SJCRH30 (cell line): ENCODE measurements at regions not wholly inside any gene's neighbourhood (a gene's known extent, or its start where the extent isn't known, plus 50 kb on each side); places are given as distances from the start of the nearest gene placed in this dataset.

Experiments used
- DNase-seq, 2 experiments: peaks; one replicate each; pipeline ENCODE4 v3.0.0-alpha.2; 2015 to 2020
- H3K27ac ChIP-seq: fragments of 250-450 bp; sonication (Bioruptor Pico); 2 replicates; pipeline ENCODE4 v1.5.1; 2020; ENCODE audit warnings: mild to moderate bottlenecking, moderate library complexity
- H3K27me3 ChIP-seq: fragments of 250-450 bp; sonication (Bioruptor Pico); 2 replicates; pipeline ENCODE4 v1.5.1; 2020; ENCODE audit warnings: mild to moderate bottlenecking, moderate library complexity
- H3K36me3 ChIP-seq: fragments of 250-450 bp; sonication (Bioruptor Pico); 2 replicates; pipeline ENCODE4 v1.5.1; 2020; ENCODE audit warnings: mild to moderate bottlenecking, moderate library complexity
- H3K4me1 ChIP-seq: fragments of 250-450 bp; sonication (Bioruptor Pico); 2 replicates; pipeline ENCODE4 v1.5.1; 2020; ENCODE audit warnings: mild to moderate bottlenecking, moderate library complexity
- H3K4me3 ChIP-seq: fragments of 250-450 bp; sonication (Bioruptor Pico); 2 replicates; pipeline ENCODE4 v1.5.1; 2020; ENCODE audit warnings: mild to moderate bottlenecking, moderate library complexity
- H3K9me3 ChIP-seq: fragments of 250-450 bp; sonication (Bioruptor Pico); replicated peaks from 2 replicates; pipeline ENCODE4 v1.5.1; 2020; ENCODE audit warnings: mild to moderate bottlenecking, moderate library complexity

DNA sequence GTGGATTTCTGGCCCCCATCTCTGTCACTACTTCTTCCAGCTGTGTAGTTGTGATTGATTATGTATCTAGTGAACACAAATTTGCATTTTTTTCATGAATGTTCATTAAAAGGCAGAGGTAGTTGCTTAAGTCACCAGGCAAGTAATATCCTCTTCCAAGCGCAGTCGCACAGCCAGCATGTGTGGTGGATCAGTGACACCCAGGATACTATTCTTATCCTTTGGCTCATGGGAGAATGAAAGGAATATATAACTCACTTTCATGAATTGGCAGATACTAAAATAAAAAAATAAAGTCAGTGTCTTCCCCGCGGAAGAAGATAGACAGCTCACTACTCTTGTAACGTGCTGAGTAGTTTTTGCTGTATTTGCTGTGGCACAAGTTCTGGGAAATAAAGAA is 387.8 kb downstream of the CDH7 start:
- no peaks in the 10 kb centered on the region for H3K9me3 ChIP-seq
- H3K27me3 ChIP-seq: no peaks in the 10 kb centered on the region
- H3K27ac ChIP-seq: no peak overlapping the region
- no peaks in the 10 kb centered on the region for H3K36me3 ChIP-seq
- H3K4me1 ChIP-seq: peaks cover 6% of the 10 kb centered on the region
- H3K4me3 ChIP-seq: no peak overlapping the region
- no peak for DNase-seq

- no peaks in the 10 kb centered on the region for H3K36me3 ChIP-seq
- H3K27me3 ChIP-seq: no peaks in the 10 kb centered on the region
- peaks cover 6% of the 10 kb centered on the region for H3K4me1 ChIP-seq
- peak; percentile 19 to 36 for DNase-seq
- H3K9me3 ChIP-seq: no peaks in the 10 kb centered on the region
- H3K4me3 ChIP-seq: no peak overlapping the region
- H3K27ac ChIP-seq: peak overlapping the region; percentile 40; the same call in 1 of the 2 replicates
These were observed 385.2 kb downstream of the CDH7 start for GRCh38 chr18:66136039-66136438.

DNA sequence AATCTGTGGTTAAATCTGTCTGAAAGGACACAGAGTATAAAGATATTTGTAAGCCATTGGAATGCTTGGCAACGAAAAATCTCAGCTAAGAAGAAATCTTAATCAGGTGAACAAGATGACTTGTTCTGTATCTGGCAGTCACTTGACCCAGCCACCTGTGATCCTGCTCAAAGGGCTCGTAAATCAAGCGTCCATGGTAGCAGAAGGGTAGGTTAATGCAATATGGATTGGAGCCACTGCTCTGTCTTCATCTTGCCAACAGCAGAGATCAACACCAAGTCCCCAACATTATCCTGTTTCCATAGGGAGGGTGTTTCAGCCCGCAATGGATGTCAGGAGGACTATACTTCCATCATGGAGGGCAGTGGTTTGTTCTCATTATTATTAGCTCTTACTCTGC is 378.4 kb downstream of the CDH7 start:
- Histone ChIP-seq H3K27me3 (no peaks in the 10 kb centered on the region), H3K4me3 (no peak overlapping the region), H3K9me3 (no peaks in the 10 kb centered on the region), H3K4me1 (no peaks in the 10 kb centered on the region), H3K36me3 (no peaks in the 10 kb centered on the region), H3K27ac (no peak overlapping the region)
- no peak for DNase-seq

DNA sequence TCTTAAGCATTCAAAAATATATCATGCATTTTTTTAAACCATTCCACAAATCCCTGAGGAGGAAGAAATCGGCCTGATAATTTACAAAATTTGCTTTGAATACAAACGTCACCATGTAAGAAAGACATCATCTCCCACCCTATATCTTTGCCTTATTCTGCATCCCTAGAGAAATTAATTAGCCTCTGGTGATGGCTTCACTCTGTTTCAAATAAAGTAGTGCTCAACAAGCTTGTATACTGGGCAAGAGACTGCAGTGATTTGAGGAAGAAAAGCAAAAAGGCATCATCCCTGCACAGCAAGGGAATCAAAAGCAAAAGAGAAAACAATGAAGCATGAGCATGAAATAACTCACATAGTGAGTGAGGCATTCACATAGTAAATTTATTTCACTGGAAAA is 375.5 kb downstream of the CDH7 start:
- Histone ChIP-seq H3K36me3 (no peaks in the 10 kb centered on the region), H3K4me1 (no peaks in the 10 kb centered on the region), H3K4me3 (no peak overlapping the region), H3K9me3 (no peaks in the 10 kb centered on the region), H3K27ac (no peak overlapping the region), H3K27me3 (no peaks in the 10 kb centered on the region)
- no peak for DNase-seq

DNA sequence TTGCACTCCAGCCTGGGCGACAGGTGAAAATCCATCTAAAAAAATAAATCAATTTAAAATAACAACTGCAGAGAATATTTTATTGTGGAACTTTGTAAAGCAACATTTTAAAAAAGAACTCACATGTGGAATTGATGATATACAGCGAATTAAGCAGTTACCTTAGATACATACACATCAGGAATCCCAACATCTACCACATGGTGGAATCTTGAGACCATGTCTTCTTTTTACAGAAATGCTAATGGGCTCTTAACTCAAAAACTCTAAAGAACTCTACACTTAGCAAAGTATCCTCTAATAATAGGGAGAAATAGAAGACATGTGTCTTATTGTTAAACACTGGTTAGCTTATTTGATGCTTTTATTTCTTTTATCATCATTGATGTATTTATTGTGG is 373.6 kb downstream of the CDH7 start:
- Histone ChIP-seq H3K27ac (no peak overlapping the region), H3K9me3 (no peaks in the 10 kb centered on the region)

GRCh38 chr18:66119347-66119746 is 368.5 kb downstream of the CDH7 start:
- DNase-seq: no peak
- H3K27ac ChIP-seq: no peak overlapping the region
- no peak overlapping the region for H3K4me3 ChIP-seq
- no peaks in the 10 kb centered on the region for H3K27me3 ChIP-seq
- H3K4me1 ChIP-seq: no peaks in the 10 kb centered on the region
- H3K36me3 ChIP-seq: no peaks in the 10 kb centered on the region
- H3K9me3 ChIP-seq: no peaks in the 10 kb centered on the region

More for the DNA sequence above, 373.6 kb downstream of the CDH7 start:
- DNase-seq: no peak
- Histone ChIP-seq H3K4me3 (no peak overlapping the region), H3K4me1 (no peaks in the 10 kb centered on the region), H3K27me3 (no peaks in the 10 kb centered on the region), H3K36me3 (no peaks in the 10 kb centered on the region)

DNA sequence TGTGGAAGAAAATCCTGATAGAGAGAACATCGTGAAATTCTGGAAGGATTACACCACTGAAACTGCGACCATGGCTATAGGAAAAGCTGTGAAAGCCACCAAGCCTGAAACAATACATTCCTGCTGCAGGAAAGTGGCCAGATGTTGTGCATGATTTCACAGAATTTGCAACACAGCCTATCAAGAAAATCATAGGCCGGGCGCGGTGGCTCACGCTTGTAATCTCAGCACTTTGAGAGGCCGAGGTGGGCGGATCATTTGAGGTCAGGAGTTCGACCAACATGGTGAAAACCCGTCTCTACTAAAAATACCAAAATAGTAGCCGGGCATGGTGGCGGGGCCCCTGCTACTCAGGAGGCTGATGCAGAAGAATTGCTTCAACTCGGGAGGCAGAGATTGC is 360.2 kb downstream of the CDH7 start:
- no peaks in the 10 kb centered on the region for H3K9me3 ChIP-seq
- H3K27ac ChIP-seq: no peak overlapping the region
- no peaks in the 10 kb centered on the region for H3K4me1 ChIP-seq
- no peaks in the 10 kb centered on the region for H3K27me3 ChIP-seq
- no peak for DNase-seq
- no peak overlapping the region for H3K4me3 ChIP-seq
- H3K36me3 ChIP-seq: no peaks in the 10 kb centered on the region

GRCh38 chr18:66110607-66111006 is 359.8 kb downstream of the CDH7 start:
- H3K27ac ChIP-seq: no peak overlapping the region
- H3K9me3 ChIP-seq: no peaks in the 10 kb centered on the region
- no peaks in the 10 kb centered on the region for H3K36me3 ChIP-seq
- DNase-seq: no peak
- H3K4me3 ChIP-seq: no peak overlapping the region
- H3K4me1 ChIP-seq: no peaks in the 10 kb centered on the region
- H3K27me3 ChIP-seq: no peaks in the 10 kb centered on the region

DNA sequence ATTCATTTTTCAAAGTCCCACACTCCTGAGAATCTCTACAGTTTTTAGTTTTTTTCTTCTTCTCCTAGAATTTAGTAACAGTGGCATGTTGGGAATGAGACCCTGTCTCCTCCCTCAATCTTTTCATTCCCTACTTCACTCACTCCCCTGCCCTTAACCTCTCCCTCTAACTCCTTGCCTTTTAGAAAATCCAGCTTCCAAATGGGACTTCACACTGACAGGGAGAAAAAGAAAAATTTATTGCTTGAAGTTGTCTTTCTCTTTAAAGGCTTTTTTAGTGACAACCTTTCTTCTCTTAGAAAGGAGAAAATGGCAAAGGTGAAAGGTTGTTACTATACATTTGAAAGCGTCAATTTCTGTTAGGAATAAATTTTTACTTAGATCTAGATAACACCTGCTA is 359.2 kb downstream of the CDH7 start:
- no peak overlapping the region for H3K4me3 ChIP-seq
- no peaks in the 10 kb centered on the region for H3K27me3 ChIP-seq
- no peaks in the 10 kb centered on the region for H3K4me1 ChIP-seq

DNA sequence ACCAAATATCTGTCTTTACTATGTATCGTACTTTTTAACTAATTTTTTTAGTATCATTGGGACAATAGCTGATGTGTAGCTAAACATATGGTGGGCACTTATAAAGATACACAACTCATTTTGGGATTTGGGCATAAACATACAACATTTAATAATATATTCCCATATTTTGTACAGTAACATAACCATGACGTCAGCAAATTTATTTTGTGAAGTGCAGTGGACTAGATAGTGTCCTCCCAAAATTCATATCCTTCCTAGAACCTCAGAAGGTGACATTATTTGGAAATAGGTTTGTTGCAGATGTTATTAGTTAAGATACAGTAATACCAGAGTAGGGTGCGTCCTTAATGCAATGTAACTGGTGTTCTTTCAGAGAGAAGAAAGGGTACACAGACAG is 356.7 kb downstream of the CDH7 start:
- no peak for DNase-seq
- H3K9me3 ChIP-seq: no peaks in the 10 kb centered on the region
- no peak overlapping the region for H3K4me3 ChIP-seq
- no peaks in the 10 kb centered on the region for H3K4me1 ChIP-seq
- no peak overlapping the region for H3K27ac ChIP-seq
- no peaks in the 10 kb centered on the region for H3K27me3 ChIP-seq
- no peaks in the 10 kb centered on the region for H3K36me3 ChIP-seq

More for the DNA sequence above, 359.2 kb downstream of the CDH7 start:
- no peak overlapping the region for H3K27ac ChIP-seq
- no peaks in the 10 kb centered on the region for H3K9me3 ChIP-seq
- DNase-seq: no peak
- H3K36me3 ChIP-seq: no peaks in the 10 kb centered on the region

GRCh38 chr18:66105016-66105415 is 354.2 kb downstream of the CDH7 start:
- no peak for DNase-seq
- H3K27me3 ChIP-seq: no peaks in the 10 kb centered on the region

DNA sequence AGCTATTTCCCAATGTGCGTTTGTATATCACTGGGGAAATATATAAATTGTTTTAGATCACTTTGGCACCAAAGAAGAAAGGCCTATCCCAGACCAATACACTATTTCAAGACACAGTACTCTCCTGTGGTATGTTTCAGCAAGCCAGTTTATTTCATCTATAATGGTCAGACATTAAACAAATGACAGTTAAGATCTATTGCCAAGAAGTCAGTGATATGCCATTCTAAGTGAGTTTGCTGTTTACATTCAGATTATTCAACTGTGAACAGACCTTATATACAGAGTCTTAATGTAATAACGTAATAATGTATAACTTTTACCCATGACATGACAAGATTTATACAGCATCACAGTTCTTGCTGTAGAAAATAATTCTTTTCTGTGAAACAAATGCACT is 352.7 kb downstream of the CDH7 start:
- Histone ChIP-seq H3K9me3 (no peaks in the 10 kb centered on the region), H3K36me3 (no peaks in the 10 kb centered on the region), H3K27me3 (no peaks in the 10 kb centered on the region), H3K27ac (no peak overlapping the region), H3K4me1 (no peaks in the 10 kb centered on the region), H3K4me3 (no peak overlapping the region)
- no peak for DNase-seq

More at GRCh38 chr18:66105016-66105415, 354.2 kb downstream of the CDH7 start:
- H3K27ac ChIP-seq: no peak overlapping the region
- no peak overlapping the region for H3K4me3 ChIP-seq
- H3K9me3 ChIP-seq: no peaks in the 10 kb centered on the region
- H3K36me3 ChIP-seq: no peaks in the 10 kb centered on the region
- no peaks in the 10 kb centered on the region for H3K4me1 ChIP-seq

GRCh38 chr18:66083078-66083477 is 332.3 kb downstream of the CDH7 start:
- no peak for DNase-seq
- no peaks in the 10 kb centered on the region for H3K9me3 ChIP-seq
- no peaks in the 10 kb centered on the region for H3K4me1 ChIP-seq
- no peaks in the 10 kb centered on the region for H3K36me3 ChIP-seq
- H3K27me3 ChIP-seq: no peaks in the 10 kb centered on the region
- H3K4me3 ChIP-seq: no peak overlapping the region
- no peak overlapping the region for H3K27ac ChIP-seq

DNA sequence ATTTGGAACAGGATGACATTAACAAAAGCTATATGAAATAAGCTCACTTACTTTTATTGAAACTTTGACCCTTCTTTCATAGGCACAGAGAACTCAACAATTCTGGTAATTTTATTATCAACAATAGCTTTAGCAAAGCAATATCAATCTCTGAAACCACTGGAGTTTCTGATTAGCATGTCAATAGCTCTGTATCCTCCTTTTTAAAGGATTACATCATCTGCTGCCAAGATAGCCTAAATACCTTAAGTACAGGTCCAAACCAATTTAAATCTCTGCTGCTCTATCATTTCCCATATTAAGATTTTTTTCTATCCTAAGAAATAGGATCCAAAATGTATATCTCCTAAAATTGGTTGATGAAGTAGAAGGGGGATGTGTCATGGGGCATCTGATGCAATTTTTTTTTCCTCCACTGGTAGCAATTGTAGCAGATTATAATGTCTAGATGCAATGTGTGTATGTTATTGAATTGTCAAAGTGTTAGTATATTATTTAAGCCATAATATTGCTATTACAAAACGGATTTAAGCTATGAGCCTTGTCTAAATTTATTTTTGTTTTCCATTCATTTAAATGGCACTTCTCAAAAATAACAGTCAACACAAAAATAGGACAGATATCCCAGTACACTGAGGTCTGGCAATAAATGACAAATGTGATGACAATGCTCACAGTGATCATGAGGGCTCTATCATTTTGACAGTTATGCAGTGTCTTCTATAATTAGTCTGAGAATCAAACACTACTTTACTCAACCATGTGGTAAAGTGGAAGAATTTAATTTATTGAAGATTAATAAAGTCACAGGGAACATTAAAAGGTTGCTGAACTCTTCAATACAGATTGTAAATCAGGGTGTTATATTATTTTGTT is 328.4 kb downstream of the CDH7 start:
- no peak overlapping the region for H3K27ac ChIP-seq
- H3K4me3 ChIP-seq: no peak overlapping the region
- no peaks in the 10 kb centered on the region for H3K27me3 ChIP-seq
- H3K36me3 ChIP-seq: no peaks in the 10 kb centered on the region; the same call in 1 of the 2 replicates
- DNase-seq: no peak
- H3K9me3 ChIP-seq: no peaks in the 10 kb centered on the region
- H3K4me1 ChIP-seq: no peaks in the 10 kb centered on the region

DNA sequence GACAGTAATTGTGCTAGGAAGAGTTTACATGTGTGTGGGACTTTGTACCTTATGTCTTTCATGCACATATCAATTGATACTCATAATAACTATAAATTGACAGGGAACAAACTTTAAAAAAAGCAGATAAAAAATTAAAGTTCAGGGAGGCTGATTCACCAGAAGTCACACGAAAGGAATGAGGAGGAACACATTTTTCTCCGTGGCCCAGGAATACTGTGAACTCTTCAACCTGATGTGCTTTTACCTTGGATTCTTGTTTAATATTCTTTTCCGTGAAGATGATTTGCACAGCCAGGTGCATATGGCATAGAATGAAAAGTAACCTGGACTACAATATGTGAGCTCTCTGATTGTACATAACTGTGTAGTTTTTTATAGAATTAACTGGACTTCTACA is 326.3 kb downstream of the CDH7 start:
- no peaks in the 10 kb centered on the region for H3K9me3 ChIP-seq
- no peaks in the 10 kb centered on the region; the same call in 1 of the 2 replicates for H3K36me3 ChIP-seq
- no peak overlapping the region for H3K4me3 ChIP-seq
- H3K4me1 ChIP-seq: no peaks in the 10 kb centered on the region
- H3K27me3 ChIP-seq: no peaks in the 10 kb centered on the region
- H3K27ac ChIP-seq: no peak overlapping the region
- DNase-seq: no peak

DNA sequence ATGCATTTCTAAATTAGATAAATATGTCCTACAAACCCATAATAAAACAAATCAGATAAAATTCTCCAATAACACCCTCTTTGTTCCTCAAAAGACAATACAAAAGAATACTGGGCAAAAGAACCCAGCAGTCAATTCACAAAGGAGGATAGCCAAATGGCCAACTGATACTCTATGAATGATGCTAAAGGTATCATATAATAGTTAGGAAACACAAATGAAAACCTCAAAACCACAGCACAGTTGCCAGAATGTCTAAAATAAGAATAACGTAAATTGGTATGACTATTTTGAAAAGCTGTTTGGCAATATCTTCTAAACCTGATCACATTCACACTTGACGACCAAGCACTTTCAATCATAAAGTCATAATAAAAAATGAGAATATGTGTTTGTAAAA is 315.4 kb downstream of the CDH7 start:
- DNase-seq: peak in 1 of 2 experiments; percentile 8
- no peak overlapping the region for H3K27ac ChIP-seq
- no peaks in the 10 kb centered on the region for H3K36me3 ChIP-seq
- H3K27me3 ChIP-seq: no peaks in the 10 kb centered on the region
- no peak overlapping the region for H3K4me3 ChIP-seq
- no peaks in the 10 kb centered on the region for H3K4me1 ChIP-seq
- H3K9me3 ChIP-seq: no peaks in the 10 kb centered on the region
